Caco-2 (cell line): ENCODE measurements at regions not wholly inside any gene's neighbourhood (a gene's known extent, or its start where the extent isn't known, plus 50 kb on each side); places are given as distances from the start of the nearest gene placed in this dataset.
"Not testable (repeated sequence)": the region's sequence is repeated elsewhere in the genome, so short reads cannot be mapped to it uniquely, and the experiment has no call there.

Experiments used
- BruUV-seq: library from RNA; stranded (reverse); fragments of 400-500 nt; replicated peaks from 2 replicates; lab custom pipeline; 2021; lab: Mats Ljungman, UMichigan
- CTCF ChIA-PET: fragments of 300-600 bp; sonication (Branson Sonifier 250); formaldehyde crosslinking; loops from one replicate; lab custom pipeline; 2022; ENCODE audit warnings: antibody characterized with exemption; lab: Charles Lee
- POLR2A ChIA-PET: fragments of 300-600 bp; sonication (Branson Sonifier 250); formaldehyde crosslinking; loops from one replicate; lab custom pipeline; 2022; ENCODE audit warnings: antibody characterized with exemption; lab: Charles Lee
- DNase-seq, 2 experiments: peaks; one replicate each; pipeline versions ENCODE4 v3.0.0 to v3.0.0-alpha.2; 2020 to 2022
- H3K27me3 ChIP-seq: replicated peaks from 2 replicates; pipeline ENCODE4 v1.6.0; 2011; ENCODE audit warnings: low read length; ENCODE audit not compliant: control insufficient read depth, insufficient read depth
- H3K36me3 ChIP-seq: 2 replicates; pipeline ENCODE4 v1.5.1; 2011; ENCODE audit warnings: low read length; ENCODE audit not compliant: control insufficient read depth, insufficient read depth
- H3K4me1 ChIP-seq: fragments of 250-450 bp; sonication (Bioruptor Pico); 2 replicates; pipeline ENCODE4 v1.5.1; 2020; ENCODE audit warnings: mild to moderate bottlenecking
- H3K4me3 ChIP-seq: 2 replicates; pipeline ENCODE4 v1.5.1; 2011; ENCODE audit warnings: low read depth, mild to moderate bottlenecking, control low read depth, low read length
- H3K9me3 ChIP-seq: fragments of 250-450 bp; sonication (Bioruptor Pico); 2 replicates; pipeline ENCODE4 v1.5.1; 2020; ENCODE audit warnings: mild to moderate bottlenecking, moderate library complexity
- H3K27ac Mint-ChIP-seq: one replicate; pipeline ENCODE4 v1.8.0; 2022; ENCODE audit warnings: mixed read lengths; ENCODE audit not compliant: unreplicated experiment
- H3K27me3 Mint-ChIP-seq: one replicate; pipeline ENCODE4 v1.8.0; 2022; ENCODE audit warnings: mixed read lengths; ENCODE audit not compliant: insufficient read depth, unreplicated experiment
- H3K36me3 Mint-ChIP-seq: one replicate; pipeline ENCODE4 v1.8.0; 2022; ENCODE audit warnings: mild to moderate bottlenecking, mixed read lengths; ENCODE audit not compliant: insufficient read depth, unreplicated experiment
- H3K4me1 Mint-ChIP-seq: one replicate; pipeline ENCODE4 v1.8.0; 2022; ENCODE audit warnings: low read depth, mixed read lengths; ENCODE audit not compliant: unreplicated experiment
- H3K4me3 Mint-ChIP-seq: one replicate; pipeline ENCODE4 v1.8.0; 2022; ENCODE audit warnings: mild to moderate bottlenecking, moderate library complexity, mixed read lengths; ENCODE audit not compliant: unreplicated experiment
- H3K9me3 Mint-ChIP-seq: one replicate; pipeline ENCODE4 v1.8.0; 2022; ENCODE audit warnings: mixed read lengths; ENCODE audit not compliant: unreplicated experiment
- CTCF ChIP-seq, 2 experiments: fragments of 200-600 bp in 1 of 2; IDR thresholded peaks; 1 replicate in 1 of 2; 2 replicates in 1 of 2; pipeline versions ENCODE4 v1.5.1 to v1.8.0; 2011 to 2022; ENCODE audit warnings: antibody characterized with exemption in 1 of 2, control low read depth in 1 of 2, inconsistent platforms in 1 of 2, low read depth in 1 of 2, low read length in 1 of 2, mild to moderate bottlenecking in 1 of 2, moderate library complexity in 1 of 2; ENCODE audit not compliant: insufficient read depth in 1 of 2, severe bottlenecking in 1 of 2, unreplicated experiment in 1 of 2
- intact Hi-C: fragments of 100-400 bp; cut with micrococcal nuclease; formaldehyde crosslinking; loops from one replicate; pipeline ENCODE4 v1.10.0; 2022; ENCODE audit not compliant: unreplicated experiment

GRCh38 chr4:28279249-28279648 lies 1418.6 kb downstream of the STIM2 start:
- CTCF ChIA-PET, result no interaction called here
- DNase-seq, result peak in 1 of 2 experiments; percentile 22
- Mint-ChIP-seq H3K4me3 (peak overlapping the region; percentile 17), H3K36me3 (peaks cover 14% of the 10 kb centered on the region), H3K27ac (peak overlapping the region; percentile 87), H3K4me1 (peaks cover 46% of the 10 kb centered on the region), H3K27me3 (no peaks in the 10 kb centered on the region), H3K9me3 (peaks cover 19% of the 10 kb centered on the region)
- Histone ChIP-seq H3K36me3 (no peaks in the 10 kb centered on the region), H3K4me1 (peaks cover 57% of the 10 kb centered on the region), H3K9me3 (no peaks in the 10 kb centered on the region; the same call in 1 of the 2 replicates), H3K4me3 (no peak overlapping the region), H3K27me3 (no peaks in the 10 kb centered on the region)
- intact Hi-C loops, result no loop called here
- no peak for TF ChIP-seq CTCF (IDR thresholded peaks at IDR 0.05; ENCODE audit: insufficient read depth in 1 of 2, low read depth in 1 of 2, low read length in 1 of 2, severe bottlenecking in 1 of 2, unreplicated experiment in 1 of 2)
- BruUV-seq, result no TSS peak
- POLR2A ChIA-PET, result no interaction called here

- H3K27ac Mint-ChIP-seq, H3K9me3 ChIP-seq, DNase-seq, H3K27me3 ChIP-seq, BruUV-seq, CTCF ChIA-PET, POLR2A ChIA-PET, intact Hi-C loops, H3K4me3 Mint-ChIP-seq, H3K4me3 ChIP-seq, H3K36me3 ChIP-seq, H3K27me3 Mint-ChIP-seq, H3K36me3 Mint-ChIP-seq: not testable (repeated sequence)
- H3K9me3 Mint-ChIP-seq, result peaks cover 16% of the 10 kb centered on the region
- H3K4me1 Mint-ChIP-seq, result peaks cover 24% of the 10 kb centered on the region
- peaks cover 34% of the 10 kb centered on the region for H3K4me1 ChIP-seq
Measured at GRCh38 chr4:28286266-28286665, 1425.6 kb downstream of the STIM2 start.

GRCh38 chr4:28287831-28288233 lies 1427.2 kb downstream of the STIM2 start:
- peaks cover 16% of the 10 kb centered on the region for H3K9me3 Mint-ChIP-seq
- ChIA-PET CTCF (no interaction called here), POLR2A (no interaction called here)
- peak; percentile 39 to 50 for DNase-seq
- peaks cover 8% of the 10 kb centered on the region for H3K4me1 Mint-ChIP-seq
- H3K27ac Mint-ChIP-seq, result peak overlapping the region; percentile 16
- TF ChIP-seq CTCF (IDR thresholded peaks at IDR 0.05; ENCODE audit: insufficient read depth in 1 of 2, low read depth in 1 of 2, low read length in 1 of 2, severe bottlenecking in 1 of 2, unreplicated experiment in 1 of 2), result no peak
- H3K36me3 Mint-ChIP-seq, result no peaks in the 10 kb centered on the region
- intact Hi-C loops, result loop anchor here (1.0 to 2.0 kb wide), 2 partner anchors 10 to 63 kb away; no protein-coding TSS in a partner anchor
- H3K4me3 Mint-ChIP-seq, result no peak overlapping the region
- peaks cover 25% of the 10 kb centered on the region for H3K4me1 ChIP-seq
- H3K9me3 ChIP-seq, result peaks cover 10% of the 10 kb centered on the region
- no peaks in the 10 kb centered on the region for H3K27me3 Mint-ChIP-seq
- H3K36me3 ChIP-seq, result no peaks in the 10 kb centered on the region
- no TSS peak for BruUV-seq
- no peaks in the 10 kb centered on the region for H3K27me3 ChIP-seq
- no peak overlapping the region for H3K4me3 ChIP-seq

GRCh38 chr4:28296239-28296638 lies 1435.6 kb downstream of the STIM2 start:
- DNase-seq, result no peak
- no peak for TF ChIP-seq CTCF (IDR thresholded peaks at IDR 0.05; ENCODE audit: insufficient read depth in 1 of 2, low read depth in 1 of 2, low read length in 1 of 2, severe bottlenecking in 1 of 2, unreplicated experiment in 1 of 2)
- H3K4me1 Mint-ChIP-seq, result no peaks in the 10 kb centered on the region
- H3K27ac Mint-ChIP-seq, result no peak overlapping the region
- no peak overlapping the region for H3K4me3 Mint-ChIP-seq
- no peaks in the 10 kb centered on the region for H3K36me3 Mint-ChIP-seq
- ChIA-PET CTCF (no interaction called here), POLR2A (no interaction called here)
- Histone ChIP-seq H3K9me3 (no peaks in the 10 kb centered on the region), H3K27me3 (no peaks in the 10 kb centered on the region), H3K4me1 (no peaks in the 10 kb centered on the region), H3K36me3 (no peaks in the 10 kb centered on the region), H3K4me3 (no peak overlapping the region)
- H3K27me3 Mint-ChIP-seq, result no peaks in the 10 kb centered on the region
- BruUV-seq, result no TSS peak
- intact Hi-C loops, result no loop called here
- no peaks in the 10 kb centered on the region for H3K9me3 Mint-ChIP-seq
